Caco-2 (cell line): ENCODE measurements at regions not wholly inside any gene's neighbourhood (a gene's known extent, or its start where the extent isn't known, plus 50 kb on each side); places are given as distances from the start of the nearest gene placed in this dataset.

Source experiments
- BruUV-seq: library from RNA; stranded (reverse); fragments of 400-500 nt; replicated peaks from 2 replicates; lab custom pipeline; 2021; lab: Mats Ljungman, UMichigan
- CTCF ChIA-PET: fragments of 300-600 bp; sonication (Branson Sonifier 250); formaldehyde crosslinking; loops from one replicate; lab custom pipeline; 2022; ENCODE audit warnings: antibody characterized with exemption; lab: Charles Lee
- POLR2A ChIA-PET: fragments of 300-600 bp; sonication (Branson Sonifier 250); formaldehyde crosslinking; loops from one replicate; lab custom pipeline; 2022; ENCODE audit warnings: antibody characterized with exemption; lab: Charles Lee
- DNase-seq, 2 experiments: peaks; one replicate each; pipeline versions ENCODE4 v3.0.0 to v3.0.0-alpha.2; 2020 to 2022
- H3K27me3 ChIP-seq: replicated peaks from 2 replicates; pipeline ENCODE4 v1.6.0; 2011; ENCODE audit warnings: low read length; ENCODE audit not compliant: control insufficient read depth, insufficient read depth
- H3K36me3 ChIP-seq: 2 replicates; pipeline ENCODE4 v1.5.1; 2011; ENCODE audit warnings: low read length; ENCODE audit not compliant: control insufficient read depth, insufficient read depth
- H3K4me1 ChIP-seq: fragments of 250-450 bp; sonication (Bioruptor Pico); 2 replicates; pipeline ENCODE4 v1.5.1; 2020; ENCODE audit warnings: mild to moderate bottlenecking
- H3K4me3 ChIP-seq: 2 replicates; pipeline ENCODE4 v1.5.1; 2011; ENCODE audit warnings: low read depth, mild to moderate bottlenecking, control low read depth, low read length
- H3K9me3 ChIP-seq: fragments of 250-450 bp; sonication (Bioruptor Pico); 2 replicates; pipeline ENCODE4 v1.5.1; 2020; ENCODE audit warnings: mild to moderate bottlenecking, moderate library complexity
- H3K27ac Mint-ChIP-seq: one replicate; pipeline ENCODE4 v1.8.0; 2022; ENCODE audit warnings: mixed read lengths; ENCODE audit not compliant: unreplicated experiment
- H3K27me3 Mint-ChIP-seq: one replicate; pipeline ENCODE4 v1.8.0; 2022; ENCODE audit warnings: mixed read lengths; ENCODE audit not compliant: insufficient read depth, unreplicated experiment
- H3K36me3 Mint-ChIP-seq: one replicate; pipeline ENCODE4 v1.8.0; 2022; ENCODE audit warnings: mild to moderate bottlenecking, mixed read lengths; ENCODE audit not compliant: insufficient read depth, unreplicated experiment
- H3K4me1 Mint-ChIP-seq: one replicate; pipeline ENCODE4 v1.8.0; 2022; ENCODE audit warnings: low read depth, mixed read lengths; ENCODE audit not compliant: unreplicated experiment
- H3K4me3 Mint-ChIP-seq: one replicate; pipeline ENCODE4 v1.8.0; 2022; ENCODE audit warnings: mild to moderate bottlenecking, moderate library complexity, mixed read lengths; ENCODE audit not compliant: unreplicated experiment
- H3K9me3 Mint-ChIP-seq: one replicate; pipeline ENCODE4 v1.8.0; 2022; ENCODE audit warnings: mixed read lengths; ENCODE audit not compliant: unreplicated experiment
- intact Hi-C: fragments of 100-400 bp; cut with micrococcal nuclease; formaldehyde crosslinking; loops from one replicate; pipeline ENCODE4 v1.10.0; 2022; ENCODE audit not compliant: unreplicated experiment
- TF ChIP-seq, protein P1 (sequence below), 2 experiments: fragments of 200-600 bp in 1 of 2; IDR thresholded peaks; 1 replicate in 1 of 2; 2 replicates in 1 of 2; pipeline versions ENCODE4 v1.5.1 to v1.8.0; 2011 to 2022; ENCODE audit warnings: antibody characterized with exemption in 1 of 2, control low read depth in 1 of 2, inconsistent platforms in 1 of 2, low read depth in 1 of 2, low read length in 1 of 2, mild to moderate bottlenecking in 1 of 2, moderate library complexity in 1 of 2; ENCODE audit not compliant: insufficient read depth in 1 of 2, severe bottlenecking in 1 of 2, unreplicated experiment in 1 of 2

DNA sequence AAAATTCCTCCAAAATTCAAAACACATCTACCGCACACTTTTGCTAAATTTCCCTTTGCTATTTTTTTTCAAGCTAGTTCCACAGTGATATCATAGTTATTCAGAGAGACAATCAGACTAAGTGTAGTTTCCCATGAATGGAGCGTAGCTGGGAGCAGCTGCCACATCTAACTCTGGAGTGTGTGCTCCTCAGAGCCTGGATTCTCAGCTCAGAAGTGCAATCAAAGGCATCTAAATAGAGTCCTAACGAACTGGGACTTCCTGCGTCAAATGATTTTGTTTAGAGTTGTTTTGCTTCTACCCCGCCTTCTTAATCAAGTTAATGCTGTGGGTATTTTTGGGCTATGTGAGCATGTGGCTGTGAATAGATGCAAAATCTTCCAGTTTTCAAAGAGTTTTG is 160.3 kb downstream of the TMEM18 start:
- Histone ChIP-seq H3K9me3 (no peaks in the 10 kb centered on the region), H3K4me3 (no peak overlapping the region), H3K36me3 (no peaks in the 10 kb centered on the region), H3K4me1 (no peaks in the 10 kb centered on the region), H3K27me3 (no peaks in the 10 kb centered on the region)
- ChIA-PET CTCF (no interaction called here), POLR2A (no interaction called here)
- peaks cover 6% of the 10 kb centered on the region for H3K27me3 Mint-ChIP-seq
- H3K36me3 Mint-ChIP-seq, result no peaks in the 10 kb centered on the region
- no peaks in the 10 kb centered on the region for H3K9me3 Mint-ChIP-seq
- no peak for DNase-seq
- H3K4me3 Mint-ChIP-seq, result no peak overlapping the region
- no peaks in the 10 kb centered on the region for H3K4me1 Mint-ChIP-seq
- TF ChIP-seq, protein P1, sequence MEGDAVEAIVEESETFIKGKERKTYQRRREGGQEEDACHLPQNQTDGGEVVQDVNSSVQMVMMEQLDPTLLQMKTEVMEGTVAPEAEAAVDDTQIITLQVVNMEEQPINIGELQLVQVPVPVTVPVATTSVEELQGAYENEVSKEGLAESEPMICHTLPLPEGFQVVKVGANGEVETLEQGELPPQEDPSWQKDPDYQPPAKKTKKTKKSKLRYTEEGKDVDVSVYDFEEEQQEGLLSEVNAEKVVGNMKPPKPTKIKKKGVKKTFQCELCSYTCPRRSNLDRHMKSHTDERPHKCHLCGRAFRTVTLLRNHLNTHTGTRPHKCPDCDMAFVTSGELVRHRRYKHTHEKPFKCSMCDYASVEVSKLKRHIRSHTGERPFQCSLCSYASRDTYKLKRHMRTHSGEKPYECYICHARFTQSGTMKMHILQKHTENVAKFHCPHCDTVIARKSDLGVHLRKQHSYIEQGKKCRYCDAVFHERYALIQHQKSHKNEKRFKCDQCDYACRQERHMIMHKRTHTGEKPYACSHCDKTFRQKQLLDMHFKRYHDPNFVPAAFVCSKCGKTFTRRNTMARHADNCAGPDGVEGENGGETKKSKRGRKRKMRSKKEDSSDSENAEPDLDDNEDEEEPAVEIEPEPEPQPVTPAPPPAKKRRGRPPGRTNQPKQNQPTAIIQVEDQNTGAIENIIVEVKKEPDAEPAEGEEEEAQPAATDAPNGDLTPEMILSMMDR (IDR thresholded peaks at IDR 0.05; ENCODE audit: insufficient read depth in 1 of 2, low read depth in 1 of 2, low read length in 1 of 2, severe bottlenecking in 1 of 2, unreplicated experiment in 1 of 2), result no peak
- H3K27ac Mint-ChIP-seq, result no peak overlapping the region
- no TSS peak for BruUV-seq
- intact Hi-C loops, result no loop called here

- intact Hi-C loops, result no loop called here
- Mint-ChIP-seq H3K36me3 (no peaks in the 10 kb centered on the region), H3K27ac (no peak overlapping the region), H3K9me3 (no peaks in the 10 kb centered on the region), H3K4me1 (no peaks in the 10 kb centered on the region), H3K27me3 (peaks cover 6% of the 10 kb centered on the region), H3K4me3 (no peak overlapping the region)
- no peaks in the 10 kb centered on the region for H3K9me3 ChIP-seq
- H3K4me1 ChIP-seq, result no peaks in the 10 kb centered on the region
- CTCF ChIA-PET, result no interaction called here
- TF ChIP-seq, protein P1 (IDR thresholded peaks at IDR 0.05; ENCODE audit: insufficient read depth in 1 of 2, low read depth in 1 of 2, low read length in 1 of 2, severe bottlenecking in 1 of 2, unreplicated experiment in 1 of 2), result no peak
- H3K4me3 ChIP-seq, result no peak overlapping the region
- H3K36me3 ChIP-seq, result no peaks in the 10 kb centered on the region
- DNase-seq, result no peak
- POLR2A ChIA-PET, result no interaction called here
- no TSS peak for BruUV-seq
- no peaks in the 10 kb centered on the region for H3K27me3 ChIP-seq
These were observed 161.1 kb downstream of the TMEM18 start for GRCh38 chr2:516131-516530.

DNA sequence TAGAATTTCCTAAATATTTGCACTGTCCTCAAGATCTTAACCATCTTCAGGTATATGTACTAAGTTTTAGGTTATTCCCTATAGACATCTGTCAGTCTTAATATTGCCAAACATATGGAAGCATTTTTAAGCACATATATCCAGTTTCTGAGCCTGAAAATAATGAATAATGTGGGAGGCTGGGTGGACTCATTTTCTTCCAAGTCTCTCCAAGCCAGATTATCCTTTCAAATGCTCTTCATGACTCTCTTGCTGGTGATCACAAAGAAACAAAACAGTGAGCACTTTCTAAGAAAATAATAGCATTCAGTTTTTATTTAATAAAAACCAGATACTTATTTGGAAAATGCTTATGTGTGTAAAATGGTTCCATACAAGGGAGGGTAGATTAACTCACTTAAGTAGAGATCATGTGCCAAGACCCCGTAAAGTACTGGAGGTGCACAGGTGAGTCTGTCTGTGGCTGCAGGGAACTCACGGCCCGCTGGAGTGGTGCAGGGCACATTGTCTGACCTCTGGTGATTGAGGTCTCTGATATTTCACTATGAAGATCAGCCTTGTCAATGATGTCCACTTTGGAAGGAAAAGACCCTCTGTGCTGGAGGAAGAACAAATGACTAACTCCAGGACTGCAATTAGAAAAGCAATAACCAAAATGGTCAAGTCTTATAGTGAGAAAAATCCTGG is 161.6 kb downstream of the TMEM18 start:
- Histone ChIP-seq H3K9me3 (no peaks in the 10 kb centered on the region), H3K4me3 (no peak overlapping the region), H3K27me3 (no peaks in the 10 kb centered on the region), H3K36me3 (no peaks in the 10 kb centered on the region), H3K4me1 (no peaks in the 10 kb centered on the region)
- H3K27me3 Mint-ChIP-seq, result peaks cover 6% of the 10 kb centered on the region
- no peak overlapping the region for H3K27ac Mint-ChIP-seq
- ChIA-PET POLR2A (no interaction called here), CTCF (no interaction called here)
- no peak overlapping the region for H3K4me3 Mint-ChIP-seq
- intact Hi-C loops, result no loop called here
- no peaks in the 10 kb centered on the region for H3K4me1 Mint-ChIP-seq
- no peaks in the 10 kb centered on the region for H3K9me3 Mint-ChIP-seq
- H3K36me3 Mint-ChIP-seq, result no peaks in the 10 kb centered on the region
- no peak for DNase-seq
- no TSS peak for BruUV-seq
- TF ChIP-seq, protein P1 (IDR thresholded peaks at IDR 0.05; ENCODE audit: insufficient read depth in 1 of 2, low read depth in 1 of 2, low read length in 1 of 2, severe bottlenecking in 1 of 2, unreplicated experiment in 1 of 2), result no peak
